ENCODE measurements at regions not wholly inside any gene's neighbourhood (a gene's known extent, or its start where the extent isn't known, plus 50 kb on each side); places are given as distances from the start of the nearest gene placed in this dataset.

GRCh38 chr14:21880918-21881317, 207.3 kb upstream of the OR4E1 start:
- Mint-ChIP-seq H3K36me3 (ENCODE audit: low read depth, unreplicated experiment) (no peaks in the 10 kb centered on the region), H3K27ac (ENCODE audit: unreplicated experiment) (no peak overlapping the region), H3K4me3 (ENCODE audit: unreplicated experiment) (no peak overlapping the region), H3K4me1 (ENCODE audit: unreplicated experiment) (no peaks in the 10 kb centered on the region), H3K27me3 (ENCODE audit: unreplicated experiment) (no peaks in the 10 kb centered on the region), H3K9me3 (ENCODE audit: unreplicated experiment) (no peaks in the 10 kb centered on the region)
- TF ChIP-seq CTCF (IDR thresholded peaks at IDR 0.05; ENCODE audit: unreplicated experiment) = no peak
- no peak for DNase-seq (ENCODE audit: low spot score)

DNA sequence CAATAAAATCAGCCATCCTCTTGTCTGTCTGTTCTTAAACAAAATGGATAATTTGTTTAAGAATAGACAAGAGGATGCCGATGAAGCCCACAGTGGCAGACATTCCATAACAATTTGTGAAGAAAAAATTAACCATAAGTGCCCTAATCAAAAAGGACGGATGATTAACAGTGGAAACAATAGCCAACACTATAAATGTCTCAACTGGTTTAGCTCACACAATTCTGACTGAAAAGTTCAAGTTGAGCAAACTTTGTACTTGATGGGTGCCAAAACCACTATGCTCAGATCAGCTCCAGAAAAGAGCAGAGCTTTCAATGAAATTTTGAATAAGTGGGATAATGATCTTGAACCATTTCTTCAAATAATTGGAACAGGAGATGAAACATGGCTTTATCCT, 202.2 kb upstream of the OR4E1 start:
- no peak overlapping the region for H3K27ac Mint-ChIP-seq (ENCODE audit: unreplicated experiment)
- TF ChIP-seq CTCF (IDR thresholded peaks at IDR 0.05; ENCODE audit: unreplicated experiment) = no peak
- DNase-seq (ENCODE audit: low spot score) = no peak
- no peaks in the 10 kb centered on the region for H3K4me1 Mint-ChIP-seq (ENCODE audit: unreplicated experiment)
- H3K9me3 Mint-ChIP-seq (ENCODE audit: unreplicated experiment) = no peaks in the 10 kb centered on the region
- H3K27me3 Mint-ChIP-seq (ENCODE audit: unreplicated experiment) = no peaks in the 10 kb centered on the region
- no peak overlapping the region for H3K4me3 Mint-ChIP-seq (ENCODE audit: unreplicated experiment)
- no peaks in the 10 kb centered on the region for H3K36me3 Mint-ChIP-seq (ENCODE audit: low read depth, unreplicated experiment)

DNA sequence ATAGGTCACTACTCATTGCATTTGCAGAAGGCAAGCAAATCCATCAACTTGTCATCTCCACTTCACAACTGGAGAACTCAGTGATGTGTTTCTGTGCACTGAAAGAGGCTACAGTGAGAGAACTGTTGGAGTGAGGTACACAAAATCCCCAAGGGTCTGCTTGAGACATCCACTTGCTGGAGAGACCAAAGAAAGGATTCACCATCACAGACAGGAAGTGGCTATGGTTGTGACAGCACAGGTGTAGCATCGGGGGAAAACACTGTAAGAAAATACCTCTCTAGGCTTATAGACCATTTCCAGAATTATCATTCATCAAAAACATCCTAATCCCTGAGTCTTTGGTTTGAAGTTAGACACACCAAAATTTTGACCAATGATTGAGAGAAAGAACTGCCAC, 201.3 kb upstream of the OR4E1 start:
- no peaks in the 10 kb centered on the region for H3K4me1 Mint-ChIP-seq (ENCODE audit: unreplicated experiment)
- no peak for DNase-seq (ENCODE audit: low spot score)
- no peak overlapping the region for H3K27ac Mint-ChIP-seq (ENCODE audit: unreplicated experiment)
- no peak overlapping the region for H3K4me3 Mint-ChIP-seq (ENCODE audit: unreplicated experiment)
- no peak for TF ChIP-seq CTCF (IDR thresholded peaks at IDR 0.05; ENCODE audit: unreplicated experiment)
- no peaks in the 10 kb centered on the region for H3K9me3 Mint-ChIP-seq (ENCODE audit: unreplicated experiment)
- no peaks in the 10 kb centered on the region for H3K27me3 Mint-ChIP-seq (ENCODE audit: unreplicated experiment)
- H3K36me3 Mint-ChIP-seq (ENCODE audit: low read depth, unreplicated experiment) = no peaks in the 10 kb centered on the region

GRCh38 chr14:21874167-21874566, 200.5 kb upstream of the OR4E1 start:
- DNase-seq (ENCODE audit: low spot score) = no peak
- Mint-ChIP-seq H3K27ac (ENCODE audit: unreplicated experiment) (no peak overlapping the region), H3K4me3 (ENCODE audit: unreplicated experiment) (no peak overlapping the region), H3K9me3 (ENCODE audit: unreplicated experiment) (no peaks in the 10 kb centered on the region), H3K27me3 (ENCODE audit: unreplicated experiment) (no peaks in the 10 kb centered on the region), H3K36me3 (ENCODE audit: low read depth, unreplicated experiment) (no peaks in the 10 kb centered on the region), H3K4me1 (ENCODE audit: unreplicated experiment) (no peaks in the 10 kb centered on the region)
- TF ChIP-seq CTCF (IDR thresholded peaks at IDR 0.05; ENCODE audit: unreplicated experiment) = no peak

- peak; percentile 79 for TF ChIP-seq CTCF (IDR thresholded peaks at IDR 0.05; ENCODE audit: unreplicated experiment)
- Mint-ChIP-seq H3K4me3 (ENCODE audit: unreplicated experiment) (no peak overlapping the region), H3K27ac (ENCODE audit: unreplicated experiment) (no peak overlapping the region), H3K36me3 (ENCODE audit: low read depth, unreplicated experiment) (no peaks in the 10 kb centered on the region), H3K4me1 (ENCODE audit: unreplicated experiment) (no peaks in the 10 kb centered on the region), H3K9me3 (ENCODE audit: unreplicated experiment) (no peaks in the 10 kb centered on the region), H3K27me3 (ENCODE audit: unreplicated experiment) (no peaks in the 10 kb centered on the region)
- DNase-seq (ENCODE audit: low spot score) = peak; percentile 76
These were observed 194.9 kb upstream of the OR4E1 start for GRCh38 chr14:21868442-21869046.
